ENCODE measurements at regions not wholly inside any gene's neighbourhood (a gene's known extent, or its start where the extent isn't known, plus 50 kb on each side); places are given as distances from the start of the nearest gene placed in this dataset.
A peak's percentile ranks its signal among the peaks of the same experiment; 100 is the strongest.

DNA sequence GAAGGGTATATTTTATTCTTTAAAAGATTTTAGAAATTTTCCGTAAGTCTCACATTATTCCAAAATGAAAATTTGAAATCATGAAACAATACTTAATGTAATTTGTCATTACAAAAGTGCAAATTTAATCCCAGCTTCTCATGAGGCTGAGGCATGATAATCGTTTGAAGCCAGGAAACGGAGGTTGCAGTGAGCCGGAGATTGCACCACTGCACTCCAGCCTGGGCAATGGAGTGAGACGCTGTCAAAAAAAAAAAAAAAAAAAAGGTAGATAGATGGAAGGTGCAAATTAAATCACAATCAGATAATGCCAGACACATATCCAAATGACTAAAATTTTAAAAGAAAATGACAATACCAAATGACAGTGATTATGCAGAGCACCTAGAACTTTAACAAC, 644.2 kb downstream of the FAM181B start:
- no peak overlapping the region for H3K27ac ChIP-seq (ENCODE audit: low read depth in 2 of 2, low read length in 2 of 2)
- no peak overlapping the region for H3K4me3 ChIP-seq (ENCODE audit: low read length in 3 of 3)
- no peaks in the 10 kb centered on the region for H3K9me3 ChIP-seq (ENCODE audit: control insufficient read depth in 2 of 3, insufficient read depth in 1 of 3, low read length in 3 of 3)
- FAIRE-seq (no peak), DNase-seq (no peak)
- intact Hi-C loops (cut with DNase I), result no loop called here
- H3K9ac ChIP-seq (ENCODE audit: low read length in 3 of 3), result no peak overlapping the region
- TF ChIP-seq CTCF (IDR thresholded peaks at IDR 0.05; ENCODE audit: borderline replicate concordance, extremely low read depth, insufficient read depth), result no peak
- H3K36me3 ChIP-seq (ENCODE audit: control insufficient read depth in 2 of 3, insufficient read depth in 3 of 3, low read length in 3 of 3), result no peaks in the 10 kb centered on the region
- no peaks in the 10 kb centered on the region for H3K27me3 ChIP-seq (ENCODE audit: control insufficient read depth, insufficient read depth, low read length)
- no peaks in the 10 kb centered on the region for H3K4me1 ChIP-seq (ENCODE audit: control insufficient read depth in 2 of 3, insufficient read depth in 2 of 3, low read depth in 1 of 3, low read length in 3 of 3)

- no peaks in the 10 kb centered on the region for H3K27me3 ChIP-seq (ENCODE audit: control insufficient read depth, insufficient read depth, low read length)
- H3K36me3 ChIP-seq (ENCODE audit: control insufficient read depth in 2 of 3, insufficient read depth in 3 of 3, low read length in 3 of 3), result no peaks in the 10 kb centered on the region
- intact Hi-C loops (cut with DNase I), result no loop called here
- DNase-seq (no peak), FAIRE-seq (no peak)
- H3K9me3 ChIP-seq (ENCODE audit: control insufficient read depth in 2 of 3, insufficient read depth in 1 of 3, low read length in 3 of 3), result no peaks in the 10 kb centered on the region
- no peaks in the 10 kb centered on the region for H3K4me1 ChIP-seq (ENCODE audit: control insufficient read depth in 2 of 3, insufficient read depth in 2 of 3, low read depth in 1 of 3, low read length in 3 of 3)
- no peak for TF ChIP-seq CTCF (IDR thresholded peaks at IDR 0.05; ENCODE audit: borderline replicate concordance, extremely low read depth, insufficient read depth)
- H3K4me3 ChIP-seq (ENCODE audit: low read length in 3 of 3), result no peak overlapping the region
- H3K27ac ChIP-seq (ENCODE audit: low read depth in 2 of 2, low read length in 2 of 2), result no peak overlapping the region
- no peak overlapping the region for H3K9ac ChIP-seq (ENCODE audit: low read length in 3 of 3)
Measured at GRCh38 chr11:82085493-82085892, 648.2 kb downstream of the FAM181B start.

GRCh38 chr11:82082976-82083375, 650.7 kb downstream of the FAM181B start:
- H3K4me1 ChIP-seq (ENCODE audit: control insufficient read depth in 2 of 3, insufficient read depth in 2 of 3, low read depth in 1 of 3, low read length in 3 of 3), result no peaks in the 10 kb centered on the region
- DNase-seq (peak in 2 of 5 donors; percentile 13 to 50), FAIRE-seq (no peak)
- H3K4me3 ChIP-seq (ENCODE audit: low read length in 3 of 3), result no peak overlapping the region
- H3K27me3 ChIP-seq (ENCODE audit: control insufficient read depth, insufficient read depth, low read length), result no peaks in the 10 kb centered on the region
- intact Hi-C loops (cut with DNase I), result no loop called here
- TF ChIP-seq CTCF (IDR thresholded peaks at IDR 0.05; ENCODE audit: borderline replicate concordance, extremely low read depth, insufficient read depth), result no peak
- H3K27ac ChIP-seq (ENCODE audit: low read depth in 2 of 2, low read length in 2 of 2), result no peak overlapping the region
- no peak overlapping the region for H3K9ac ChIP-seq (ENCODE audit: low read length in 3 of 3)
- no peaks in the 10 kb centered on the region for H3K36me3 ChIP-seq (ENCODE audit: control insufficient read depth in 2 of 3, insufficient read depth in 3 of 3, low read length in 3 of 3)
- H3K9me3 ChIP-seq (ENCODE audit: control insufficient read depth in 2 of 3, insufficient read depth in 1 of 3, low read length in 3 of 3), result no peaks in the 10 kb centered on the region

- DNase-seq (no peak), FAIRE-seq (no peak)
- Histone ChIP-seq H3K9ac (ENCODE audit: low read length in 3 of 3) (no peak overlapping the region), H3K27ac (ENCODE audit: low read depth in 2 of 2, low read length in 2 of 2) (no peak overlapping the region), H3K9me3 (ENCODE audit: control insufficient read depth in 2 of 3, insufficient read depth in 1 of 3, low read length in 3 of 3) (no peaks in the 10 kb centered on the region), H3K36me3 (ENCODE audit: control insufficient read depth in 2 of 3, insufficient read depth in 3 of 3, low read length in 3 of 3) (no peaks in the 10 kb centered on the region), H3K4me1 (ENCODE audit: control insufficient read depth in 2 of 3, insufficient read depth in 2 of 3, low read depth in 1 of 3, low read length in 3 of 3) (no peaks in the 10 kb centered on the region), H3K4me3 (ENCODE audit: low read length in 3 of 3) (no peak overlapping the region), H3K27me3 (ENCODE audit: control insufficient read depth, insufficient read depth, low read length) (no peaks in the 10 kb centered on the region)
- no peak for TF ChIP-seq CTCF (IDR thresholded peaks at IDR 0.05; ENCODE audit: borderline replicate concordance, extremely low read depth, insufficient read depth)
- intact Hi-C loops (cut with DNase I), result no loop called here
Measured at GRCh38 chr11:82080160-82080559, 653.5 kb downstream of the FAM181B start.
